COLO829 (cell line): ENCODE measurements at regions not wholly inside any gene's neighbourhood (a gene's known extent, or its start where the extent isn't known, plus 50 kb on each side); places are given as distances from the start of the nearest gene placed in this dataset.
"Not testable (repeated sequence)": the region's sequence is repeated elsewhere in the genome, so short reads cannot be mapped to it uniquely, and the experiment has no call there.

ENCODE experiments used
- DNase-seq: peaks from one replicate; pipeline ENCODE4 v3.0.0; 2012; ENCODE audit warnings: low spot score

DNA sequence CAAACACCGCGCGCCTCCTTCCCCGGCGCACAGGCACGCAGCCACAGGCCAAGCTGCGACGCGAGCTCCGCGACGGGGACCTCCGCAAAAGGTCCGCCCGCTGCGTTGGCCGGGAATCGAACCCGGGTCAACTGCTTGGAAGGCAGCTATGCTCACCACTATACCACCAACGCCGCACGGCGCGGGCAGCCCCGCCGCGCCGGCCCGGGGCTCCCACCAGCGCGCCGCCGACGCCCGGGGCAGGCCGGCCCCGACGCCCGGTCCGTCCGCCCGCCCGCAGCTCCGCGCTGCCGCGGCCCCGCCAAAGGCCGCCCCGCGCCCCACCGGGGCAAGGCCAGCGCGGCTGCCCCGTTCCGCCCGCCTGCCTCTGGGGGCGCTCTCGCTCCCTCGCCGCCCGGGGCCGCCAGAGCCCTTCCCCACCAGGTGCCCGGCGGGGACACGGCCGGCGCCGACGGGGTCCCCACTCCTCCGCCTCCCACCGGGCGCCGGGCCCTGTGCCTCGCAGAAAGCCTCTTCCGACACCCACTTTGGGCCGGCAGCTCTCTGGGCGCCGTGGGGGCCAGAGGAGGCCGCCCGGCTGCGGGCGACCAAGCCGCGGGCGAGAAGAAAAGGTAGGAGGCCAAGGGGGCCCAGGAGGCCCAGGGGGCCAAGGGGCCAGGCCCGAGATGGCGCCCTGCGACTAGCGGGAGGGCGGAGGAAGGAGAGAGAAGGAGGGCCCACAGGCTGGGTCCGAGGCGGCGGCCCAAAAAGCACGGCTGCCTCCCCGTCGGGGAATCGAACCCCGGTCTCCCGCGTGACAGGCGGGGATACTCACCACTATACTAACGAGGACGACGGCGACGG lies 50.2 kb upstream of the FCGR2A start:
- not testable (repeated sequence) for DNase-seq

DNA sequence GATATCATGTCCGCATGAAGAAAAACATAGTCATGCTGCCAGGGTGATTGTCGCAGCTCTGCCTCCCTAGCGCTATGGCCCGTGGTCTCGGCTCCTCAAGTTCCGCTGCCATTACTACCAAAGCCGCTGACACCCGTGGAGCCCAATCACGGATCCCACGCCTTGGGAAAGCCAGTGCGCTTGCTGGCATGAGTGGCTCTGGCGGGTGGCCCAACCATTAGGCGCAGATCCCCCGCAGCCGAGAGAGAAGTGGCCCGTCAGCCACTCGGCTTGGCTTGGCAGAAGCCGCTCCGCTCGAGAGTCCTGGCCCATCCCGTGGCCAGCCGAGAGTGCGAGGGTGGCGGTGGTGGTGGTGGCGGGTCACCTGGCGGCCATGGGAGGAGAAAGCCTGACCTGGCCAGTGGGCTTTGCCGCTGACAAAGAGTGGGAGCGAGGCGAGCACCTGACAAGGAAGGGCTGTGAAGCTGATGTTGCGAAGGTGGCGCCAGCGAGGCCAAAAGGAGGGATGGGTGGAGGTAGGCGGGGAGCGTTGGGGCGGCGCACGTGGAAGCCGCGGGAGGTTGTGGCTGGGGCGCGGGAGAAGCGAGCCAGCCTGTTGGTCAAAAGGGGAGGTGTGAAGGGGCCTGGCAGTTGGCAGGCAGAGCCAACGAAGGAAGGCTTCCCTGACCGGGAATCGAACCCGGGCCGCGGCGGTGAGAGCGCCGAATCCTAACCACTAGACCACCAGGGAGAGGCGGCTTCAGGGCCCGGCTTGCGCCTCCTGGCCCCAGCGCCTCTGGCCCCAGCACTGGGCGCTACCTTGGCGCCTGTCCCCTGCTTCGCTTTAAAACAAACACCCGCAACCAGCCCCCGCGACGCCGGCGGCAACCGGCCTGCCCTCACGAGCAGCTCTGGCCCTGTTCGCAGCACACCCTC lies 51.0 kb upstream of the FCGR2A start:
- not testable (repeated sequence) for DNase-seq

DNA sequence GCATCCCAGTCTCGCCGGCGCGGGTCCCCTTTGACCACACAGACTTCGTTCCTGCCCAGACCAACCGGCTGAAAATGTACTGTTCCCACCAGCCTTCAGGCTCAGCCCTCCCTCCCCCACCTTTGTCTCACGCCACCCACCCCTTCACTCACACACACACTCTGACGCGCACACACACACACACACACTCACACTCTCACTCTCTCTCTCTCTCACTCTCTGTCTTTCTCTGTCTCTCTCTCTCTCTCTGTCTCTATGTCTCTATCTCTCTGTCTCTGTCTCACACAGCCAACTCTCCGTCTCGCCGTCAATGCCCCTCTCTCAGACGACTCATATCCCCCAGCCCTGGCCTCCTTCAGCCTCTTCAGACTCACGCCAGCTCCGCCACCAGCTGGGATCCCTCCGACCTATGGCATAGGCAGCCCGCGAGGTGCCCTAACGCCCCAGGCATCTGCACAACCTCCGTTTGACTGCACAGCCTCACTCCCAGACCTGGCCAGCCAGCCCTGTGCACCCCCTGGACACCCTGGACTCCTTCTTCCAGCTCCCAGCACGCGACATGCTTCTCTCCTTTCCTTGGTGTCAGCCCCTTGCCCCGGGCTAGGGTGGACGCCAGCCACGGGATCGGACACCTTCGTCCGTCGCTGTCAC lies 53.4 kb upstream of the FCGR2A start:
- not testable (repeated sequence) for DNase-seq

DNA sequence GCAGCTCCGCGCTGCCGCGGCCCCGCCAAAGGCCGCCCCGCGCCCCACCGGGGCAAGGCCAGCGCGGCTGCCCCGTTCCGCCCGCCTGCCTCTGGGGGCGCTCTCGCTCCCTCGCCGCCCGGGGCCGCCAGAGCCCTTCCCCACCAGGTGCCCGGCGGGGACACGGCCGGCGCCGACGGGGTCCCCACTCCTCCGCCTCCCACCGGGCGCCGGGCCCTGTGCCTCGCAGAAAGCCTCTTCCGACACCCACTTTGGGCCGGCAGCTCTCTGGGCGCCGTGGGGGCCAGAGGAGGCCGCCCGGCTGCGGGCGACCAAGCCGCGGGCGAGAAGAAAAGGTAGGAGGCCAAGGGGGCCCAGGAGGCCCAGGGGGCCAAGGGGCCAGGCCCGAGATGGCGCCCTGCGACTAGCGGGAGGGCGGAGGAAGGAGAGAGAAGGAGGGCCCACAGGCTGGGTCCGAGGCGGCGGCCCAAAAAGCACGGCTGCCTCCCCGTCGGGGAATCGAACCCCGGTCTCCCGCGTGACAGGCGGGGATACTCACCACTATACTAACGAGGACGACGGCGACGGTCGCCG lies 57.4 kb upstream of the FCGR2A start:
- DNase-seq: not testable (repeated sequence)

DNA sequence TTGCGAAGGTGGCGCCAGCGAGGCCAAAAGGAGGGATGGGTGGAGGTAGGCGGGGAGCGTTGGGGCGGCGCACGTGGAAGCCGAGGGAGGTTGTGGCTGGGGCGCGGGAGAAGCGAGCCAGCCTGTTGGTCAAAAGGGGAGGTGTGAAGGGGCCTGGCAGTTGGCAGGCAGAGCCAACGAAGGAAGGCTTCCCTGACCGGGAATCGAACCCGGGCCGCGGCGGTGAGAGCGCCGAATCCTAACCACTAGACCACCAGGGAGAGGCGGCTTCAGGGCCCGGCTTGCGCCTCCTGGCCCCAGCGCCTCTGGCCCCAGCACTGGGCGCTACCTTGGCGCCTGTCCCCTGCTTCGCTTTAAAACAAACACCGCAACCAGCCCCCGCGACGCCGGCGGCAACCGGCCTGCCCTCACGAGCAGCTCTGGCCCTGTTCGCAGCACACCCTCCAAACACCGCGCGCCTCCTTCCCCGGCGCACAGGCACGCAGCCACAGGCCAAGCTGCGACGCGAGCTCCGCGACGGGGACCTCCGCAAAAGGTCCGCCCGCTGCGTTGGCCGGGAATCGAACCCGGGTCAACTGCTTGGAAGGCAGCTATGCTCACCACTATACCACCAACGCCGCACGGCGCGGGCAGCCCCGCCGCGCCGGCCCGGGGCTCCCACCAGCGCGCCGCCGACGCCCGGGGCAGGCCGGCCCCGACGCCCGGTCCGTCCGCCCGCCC lies 58.1 kb upstream of the FCGR2A start:
- not testable (repeated sequence) for DNase-seq

DNA sequence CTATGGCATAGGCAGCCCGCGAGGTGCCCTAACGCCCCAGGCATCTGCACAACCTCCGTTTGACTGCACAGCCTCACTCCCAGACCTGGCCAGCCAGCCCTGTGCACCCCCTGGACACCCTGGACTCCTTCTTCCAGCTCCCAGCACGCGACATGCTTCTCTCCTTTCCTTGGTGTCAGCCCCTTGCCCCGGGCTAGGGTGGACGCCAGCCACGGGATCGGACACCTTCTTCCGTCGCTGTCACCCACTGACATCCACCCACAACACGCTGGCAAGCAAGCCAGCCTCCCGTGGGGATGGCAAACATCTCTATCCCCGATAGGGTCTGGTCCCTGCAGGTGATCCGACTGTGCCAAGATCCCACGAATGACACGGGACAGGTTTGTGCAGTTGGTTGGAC lies 60.5 kb upstream of the FCGR2A start:
- DNase-seq: not testable (repeated sequence)

DNA sequence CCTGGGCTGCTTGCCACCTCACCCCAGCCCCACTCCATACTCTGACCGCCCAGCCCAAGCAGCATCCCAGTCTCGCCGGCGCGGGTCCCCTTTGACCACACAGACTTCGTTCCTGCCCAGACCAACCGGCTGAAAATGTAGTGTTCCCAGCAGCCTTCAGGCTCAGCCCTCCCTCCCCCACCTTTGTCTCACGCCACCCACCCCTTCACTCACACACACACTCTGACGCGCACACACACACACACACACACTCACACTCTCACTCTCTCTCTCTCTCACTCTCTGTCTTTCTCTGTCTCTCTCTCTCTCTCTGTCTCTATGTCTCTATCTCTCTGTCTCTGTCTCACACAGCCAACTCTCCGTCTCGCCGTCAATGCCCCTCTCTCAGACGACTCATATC lies 61.0 kb upstream of the FCGR2A start:
- DNase-seq: not testable (repeated sequence)

DNA sequence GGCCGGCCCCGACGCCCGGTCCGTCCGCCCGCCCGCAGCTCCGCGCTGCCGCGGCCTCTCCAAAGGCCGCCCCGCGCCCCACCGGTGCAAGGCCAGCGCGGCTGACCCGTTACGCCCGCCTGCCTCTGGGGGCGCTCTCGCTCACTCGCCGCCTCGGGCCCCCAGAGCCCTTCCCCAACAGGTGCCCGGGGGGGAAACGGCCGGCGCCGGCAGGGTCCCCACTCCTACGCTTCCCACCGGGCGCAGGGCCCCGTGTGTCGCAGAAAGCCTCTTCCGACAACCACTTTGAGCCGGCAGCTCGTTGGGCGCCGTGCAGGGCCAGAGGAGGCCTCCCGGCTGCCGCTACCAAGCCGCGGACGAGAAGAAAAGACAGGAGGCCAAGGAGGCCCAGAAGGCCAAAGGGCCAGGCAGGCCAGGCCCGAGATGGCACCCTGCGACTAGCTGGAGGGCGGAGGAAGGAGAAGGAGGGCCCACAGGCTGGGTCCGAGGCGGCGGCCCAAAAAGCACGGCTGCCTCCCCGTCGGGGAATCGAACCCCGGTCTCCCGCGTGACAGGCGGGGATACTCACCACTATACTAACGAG lies 64.9 kb upstream of the FCGR2A start:
- DNase-seq: peak; percentile 68

DNA sequence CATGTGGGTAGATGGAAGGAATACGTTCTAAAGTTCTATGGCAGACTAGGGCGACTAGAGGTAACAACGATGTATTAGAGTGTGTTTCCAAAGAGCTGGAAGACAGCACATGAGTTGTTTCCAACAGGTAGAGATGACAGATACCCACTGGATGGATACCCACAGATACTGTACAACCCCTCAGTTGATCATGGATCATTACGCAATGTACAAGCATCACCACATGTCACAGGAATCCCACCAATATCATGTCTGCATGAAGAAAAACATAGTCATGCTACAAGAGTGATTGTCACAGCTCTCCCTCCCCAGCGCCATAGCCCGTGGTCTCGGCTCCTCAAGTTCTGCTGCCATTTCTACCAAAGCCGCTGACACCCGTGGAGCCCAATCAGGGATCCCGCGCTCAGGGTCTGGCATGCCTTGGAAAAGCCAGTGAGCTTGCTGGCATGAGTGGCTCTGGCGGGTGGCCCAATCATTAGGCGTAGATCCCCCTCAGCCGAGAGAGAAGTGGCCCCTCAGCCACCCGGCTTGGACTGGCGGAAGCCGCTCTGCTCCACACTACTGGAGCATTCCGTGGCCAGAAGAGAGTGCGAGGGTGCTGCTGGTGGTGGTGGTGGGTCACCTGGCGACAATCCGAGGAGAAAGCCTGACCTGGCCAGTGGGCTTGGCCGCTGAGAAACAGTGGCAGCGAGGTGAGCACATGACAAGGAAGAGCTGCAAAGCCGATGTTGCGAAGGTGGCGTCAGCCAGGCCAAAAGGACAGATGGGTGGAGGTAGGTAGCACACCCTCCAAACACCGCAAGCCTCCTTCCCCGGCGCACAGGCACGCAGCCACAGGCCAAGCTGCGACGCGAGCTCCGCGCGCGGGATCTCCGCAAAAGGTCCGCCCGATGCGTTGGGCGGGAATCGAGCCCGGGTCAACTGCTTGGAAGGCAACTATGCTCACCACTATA lies 65.7 kb upstream of the FCGR2A start:
- no peak for DNase-seq

DNA sequence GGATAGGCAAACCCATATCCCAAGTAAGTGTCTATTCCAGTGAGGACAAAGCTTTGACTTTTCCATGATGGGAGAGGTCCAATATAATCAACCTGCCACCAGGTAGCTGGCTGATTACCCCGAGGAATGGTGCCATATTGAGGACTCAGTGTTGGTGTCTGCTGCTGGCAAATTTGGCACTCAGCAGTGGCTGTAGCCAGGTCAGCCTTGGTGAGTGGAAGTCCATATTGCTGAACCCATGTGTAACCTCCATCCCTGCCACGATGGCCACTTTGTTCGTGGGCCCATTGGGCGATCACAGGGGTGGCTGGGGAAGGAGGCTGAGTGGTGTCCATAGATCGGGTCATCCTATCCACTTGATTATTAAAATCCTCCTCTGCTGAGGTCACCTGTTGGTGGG lies 65.5 kb upstream of the CFAP126 start:
- not testable (repeated sequence) for DNase-seq

DNA sequence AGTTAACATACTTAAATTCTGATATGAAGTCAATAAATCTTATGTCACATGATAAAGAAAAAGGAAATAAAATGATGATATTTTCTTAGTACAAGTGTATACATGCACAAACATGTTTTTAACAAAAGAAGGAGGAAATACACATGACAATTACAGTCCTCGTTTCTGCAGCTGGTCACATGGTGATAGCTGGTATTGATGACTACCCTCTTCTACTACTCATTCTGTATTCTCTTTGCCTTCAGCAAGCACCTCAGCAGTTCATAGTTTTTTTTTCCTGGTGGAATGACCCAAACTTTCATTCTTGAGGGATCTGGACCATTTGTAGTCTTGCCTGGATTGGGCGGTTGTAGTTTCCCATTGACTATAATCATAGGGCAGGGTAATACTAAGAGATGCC lies 64.4 kb upstream of the CFAP126 start:
- DNase-seq: no peak

DNA sequence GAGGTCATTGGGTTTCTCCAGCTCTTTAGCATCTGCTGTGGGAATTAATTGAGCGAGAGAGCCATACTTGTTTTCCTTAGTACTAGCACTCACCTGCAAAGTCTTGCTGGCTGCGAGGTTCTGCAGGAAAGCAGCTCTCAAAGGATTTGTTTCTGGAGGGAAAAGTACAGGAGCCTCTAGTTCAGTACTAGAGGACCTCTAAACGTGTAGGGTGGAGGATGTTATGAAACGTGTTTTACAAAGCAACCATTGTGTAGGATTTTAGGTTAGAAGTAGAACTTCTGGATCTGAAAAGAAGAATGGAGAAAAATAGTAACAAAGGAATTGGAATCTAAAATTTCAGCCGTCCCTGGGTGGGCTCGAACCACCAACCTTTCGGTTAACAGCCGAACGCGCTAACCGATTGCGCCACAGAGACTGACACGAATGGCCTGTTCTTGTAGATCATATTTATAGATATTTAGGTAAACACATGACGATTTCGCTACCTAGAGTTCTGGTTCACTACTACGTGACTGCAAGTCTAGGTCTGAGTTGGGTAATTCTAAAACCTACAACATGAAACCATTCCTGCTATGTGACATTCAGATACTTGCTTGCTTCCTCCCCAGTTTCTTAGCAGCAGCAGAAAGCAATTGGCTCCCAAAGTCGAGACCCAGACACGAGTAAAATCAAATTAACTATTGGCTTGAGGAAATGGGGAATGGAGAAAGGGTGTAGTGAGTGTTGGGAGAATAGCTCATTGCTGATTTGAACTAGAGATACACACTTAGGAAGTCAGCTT lies 60.2 kb upstream of the CFAP126 start:
- peak; percentile 74 for DNase-seq

DNA sequence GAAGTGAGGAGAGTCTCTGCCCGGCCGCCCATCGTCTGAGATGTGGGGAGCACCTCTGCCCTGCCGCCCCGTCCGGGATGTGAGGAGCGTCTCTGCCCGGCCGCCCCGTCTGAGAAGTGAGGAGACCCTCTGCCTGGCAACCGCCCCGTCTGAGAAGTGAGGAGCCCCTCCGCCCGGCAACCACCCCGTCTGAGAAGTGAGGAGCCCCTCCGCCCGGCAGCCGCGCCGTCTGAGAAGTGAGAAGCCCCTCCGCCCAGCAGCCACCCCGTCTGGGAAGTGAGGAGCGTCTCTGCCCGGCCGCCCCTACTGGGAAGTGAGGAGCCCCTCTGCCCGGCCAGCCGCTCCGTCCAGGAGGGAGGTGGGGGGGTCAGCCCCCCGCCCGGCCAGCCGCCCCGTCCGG lies 55.2 kb upstream of the CFAP126 start:
- not testable (repeated sequence) for DNase-seq

DNA sequence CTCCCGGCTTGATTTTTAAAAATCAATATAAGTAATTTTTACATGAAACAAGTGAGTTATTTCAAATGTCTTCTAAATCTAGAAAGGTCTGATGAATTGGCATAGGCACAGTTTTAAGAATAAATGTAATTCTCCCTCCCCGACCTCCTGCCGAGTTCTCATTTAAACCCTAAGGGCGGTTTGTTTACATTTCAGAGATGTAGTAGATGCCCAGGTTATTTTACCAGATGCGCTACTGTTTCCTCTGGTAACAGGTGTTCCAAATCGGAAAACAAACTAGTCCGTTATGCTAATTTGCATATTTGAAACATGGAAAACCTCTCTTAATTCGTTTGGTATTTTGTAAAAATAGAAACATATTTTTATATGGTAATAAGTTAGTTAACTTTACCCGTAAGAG lies 53.8 kb upstream of the CFAP126 start:
- DNase-seq: no peak

DNA sequence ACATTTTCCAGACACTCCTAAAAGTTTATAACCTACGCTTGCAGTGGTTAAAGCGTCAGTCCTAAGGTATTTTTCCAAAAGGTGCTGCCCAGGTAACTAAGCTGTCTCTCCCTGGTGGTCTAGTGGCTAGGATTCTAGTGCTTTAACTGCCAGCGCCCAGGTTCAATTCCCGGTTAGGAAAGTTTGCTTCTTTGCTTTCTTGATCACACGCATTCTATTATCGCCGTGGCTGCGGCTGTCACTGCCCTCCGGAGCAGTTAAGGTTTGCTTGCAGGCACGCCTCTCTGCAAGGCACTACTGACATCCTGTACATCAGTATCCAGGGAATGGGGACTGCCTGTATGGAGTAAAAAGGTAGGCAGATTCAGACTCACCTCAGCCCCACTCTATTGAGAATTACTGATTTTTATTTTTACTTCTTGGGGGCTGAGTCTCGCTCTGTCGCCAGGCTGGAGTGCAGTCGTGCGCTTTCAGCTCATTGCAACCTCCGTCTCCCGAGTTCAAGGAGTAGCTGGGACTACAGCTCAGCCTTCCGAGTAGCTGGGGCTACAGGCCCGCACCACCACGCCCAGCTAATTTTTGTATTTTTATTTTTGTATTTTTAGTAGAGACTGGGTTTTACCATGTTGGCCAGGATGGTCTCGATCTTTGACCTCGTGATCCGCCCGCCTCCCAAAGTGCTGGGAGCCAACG lies 53.2 kb upstream of the CFAP126 start:
- DNase-seq: no peak

DNA sequence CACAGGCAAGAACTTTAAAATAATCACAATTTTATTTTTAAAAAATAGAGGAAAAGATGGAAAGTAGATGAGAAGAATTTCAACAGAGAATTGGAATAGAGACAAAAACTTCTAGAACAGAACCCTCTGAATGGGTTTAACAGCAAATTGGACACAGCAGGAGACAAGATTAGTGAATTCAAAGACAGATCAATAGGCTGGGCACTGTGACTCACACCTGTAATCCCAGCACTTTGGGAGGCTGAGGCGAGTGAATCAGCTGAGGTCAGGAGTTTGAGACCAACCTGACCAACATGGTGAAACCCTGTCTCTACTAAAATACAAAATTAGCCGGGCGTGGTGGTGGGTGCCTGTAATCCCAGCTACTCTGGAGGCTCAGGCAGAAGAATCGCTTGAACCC lies 49.9 kb upstream of the CFAP126 start:
- not testable (repeated sequence) for DNase-seq
